Spleen (tissue), 7 donors: ENCODE measurements at regions not wholly inside any gene's neighbourhood (a gene's known extent, or its start where the extent isn't known, plus 50 kb on each side); places are given as distances from the start of the nearest gene placed in this dataset.
"Not testable (repeated sequence)": the region's sequence is repeated elsewhere in the genome, so short reads cannot be mapped to it uniquely, and the experiment has no call there.

Experiments
- POLR2A ChIP-seq, 3 donors: fragments of 450-650 bp; IDR thresholded peaks; one replicate each; pipeline ENCODE4 v1.5.1; 2017; ENCODE audit warnings: antibody characterized with exemption in 3 of 3, mild to moderate bottlenecking in 1 of 3
- POLR2AphosphoS5 ChIP-seq, 3 donors: sonication (generic); formaldehyde crosslinking; IDR thresholded peaks; one replicate each; pipeline ENCODE4 v1.5.1; 2017; ENCODE audit warnings: antibody characterized with exemption in 3 of 3
- TF ChIP-seq, protein P1 (sequence below), 11 experiments: fragments of 200-600 bp in 7 of 11; fragments of 450-650 bp in 4 of 11; sonication (generic) in 4 of 11; IDR thresholded peaks in 8 of 11; conservative IDR thresholded peaks in 3 of 11; 1 replicate in 7 of 11; 2 replicates in 4 of 11; pipeline versions ENCODE4 v1.4.0 to v1.8.0; 2016 to 2021; ENCODE audit warnings: antibody characterized with exemption in 11 of 11, inconsistent platforms in 4 of 11, mild to moderate bottlenecking in 1 of 11
- donor health status: DM: no; HTN: no; CAD: no; lungs with moderate emphysema.
- donor health status: DM: no; HTN: no; CAD: no.
- donor health status: DM: no; HTN: no; CAD: no.

DNA sequence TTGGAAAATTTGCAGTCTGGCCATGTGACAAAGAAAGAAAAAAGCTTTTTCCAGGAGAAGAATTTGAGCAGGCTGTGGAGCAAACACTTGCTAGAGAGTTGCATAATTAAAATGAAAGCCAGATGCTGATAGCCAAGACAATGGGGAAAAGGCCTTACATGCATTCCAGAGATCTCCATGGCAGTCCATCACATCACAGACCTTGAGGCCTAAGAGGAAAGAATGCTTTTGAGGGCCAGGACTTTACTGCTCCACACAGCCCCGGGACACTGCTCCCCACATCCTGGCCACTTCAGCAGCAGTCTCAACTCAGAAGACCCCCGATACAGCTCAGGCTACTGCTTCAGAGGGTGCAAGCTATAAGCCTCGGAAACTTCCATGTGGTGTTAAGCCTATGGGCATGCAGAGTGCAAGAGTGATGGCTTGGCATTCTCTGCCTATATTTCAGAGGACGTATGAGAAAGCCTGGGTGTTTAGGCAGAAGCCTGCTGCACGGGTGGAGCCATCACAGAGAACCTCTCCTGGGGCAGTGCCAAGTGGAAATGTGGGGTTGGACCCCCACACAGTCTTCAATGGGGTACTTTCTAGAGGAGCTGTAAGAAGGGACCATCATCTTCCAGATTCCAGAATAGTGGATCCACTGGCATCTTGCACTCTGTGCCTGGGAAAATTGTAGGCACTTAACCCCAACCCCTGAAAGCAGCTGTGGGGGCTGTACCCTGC is 230.7 kb downstream of the POTEG start:
- TF ChIP-seq, protein P1, sequence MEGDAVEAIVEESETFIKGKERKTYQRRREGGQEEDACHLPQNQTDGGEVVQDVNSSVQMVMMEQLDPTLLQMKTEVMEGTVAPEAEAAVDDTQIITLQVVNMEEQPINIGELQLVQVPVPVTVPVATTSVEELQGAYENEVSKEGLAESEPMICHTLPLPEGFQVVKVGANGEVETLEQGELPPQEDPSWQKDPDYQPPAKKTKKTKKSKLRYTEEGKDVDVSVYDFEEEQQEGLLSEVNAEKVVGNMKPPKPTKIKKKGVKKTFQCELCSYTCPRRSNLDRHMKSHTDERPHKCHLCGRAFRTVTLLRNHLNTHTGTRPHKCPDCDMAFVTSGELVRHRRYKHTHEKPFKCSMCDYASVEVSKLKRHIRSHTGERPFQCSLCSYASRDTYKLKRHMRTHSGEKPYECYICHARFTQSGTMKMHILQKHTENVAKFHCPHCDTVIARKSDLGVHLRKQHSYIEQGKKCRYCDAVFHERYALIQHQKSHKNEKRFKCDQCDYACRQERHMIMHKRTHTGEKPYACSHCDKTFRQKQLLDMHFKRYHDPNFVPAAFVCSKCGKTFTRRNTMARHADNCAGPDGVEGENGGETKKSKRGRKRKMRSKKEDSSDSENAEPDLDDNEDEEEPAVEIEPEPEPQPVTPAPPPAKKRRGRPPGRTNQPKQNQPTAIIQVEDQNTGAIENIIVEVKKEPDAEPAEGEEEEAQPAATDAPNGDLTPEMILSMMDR (IDR thresholded peaks at IDR 0.05 in 8 of 11, conservative IDR thresholded peaks at IDR 0.05 in 3 of 11) = not testable (repeated sequence)
- not testable (repeated sequence) for TF ChIP-seq POLR2AphosphoS5, POLR2A (IDR thresholded peaks at IDR 0.05)
